Muscle of leg (tissue), 3 donors: ENCODE measurements at regions not wholly inside any gene's neighbourhood (a gene's known extent, or its start where the extent isn't known, plus 50 kb on each side); places are given as distances from the start of the nearest gene placed in this dataset.

Experiments
- DNase-seq: peaks from one replicate; pipeline ENCODE4 v3.0.0; 2013
- H3K27ac ChIP-seq: one replicate; pipeline ENCODE4 v1.5.1; 2013; ENCODE audit warnings: mild to moderate bottlenecking, low read length, control low read depth
- H3K27me3 ChIP-seq: one replicate; pipeline ENCODE4 v1.6.1; 2013; ENCODE audit warnings: low read length; ENCODE audit not compliant: control insufficient read depth, insufficient read depth
- H3K36me3 ChIP-seq: one replicate; pipeline ENCODE4 v1.6.1; 2013; ENCODE audit warnings: low read length; ENCODE audit not compliant: control insufficient read depth, insufficient read depth
- H3K4me1 ChIP-seq: one replicate; pipeline ENCODE4 v1.6.1; 2013; ENCODE audit warnings: low read length; ENCODE audit not compliant: control insufficient read depth, insufficient read depth
- H3K4me3 ChIP-seq: one replicate; pipeline ENCODE4 v1.5.1; 2013; ENCODE audit warnings: low read length, control low read depth
- H3K9me3 ChIP-seq: replicated peaks from 2 replicates; pipeline ENCODE4 v1.6.1; 2013; ENCODE audit warnings: low read depth, low read length; ENCODE audit not compliant: control insufficient read depth
- WGBS: methylation state at CpG from one replicate; pipeline ENCODE4 v1.1.5; 2013; ENCODE audit warnings: missing lambda C conversion rate; ENCODE audit not compliant: insufficient coverage; 5-methylcytosine and 5-hydroxymethylcytosine counted together

DNA sequence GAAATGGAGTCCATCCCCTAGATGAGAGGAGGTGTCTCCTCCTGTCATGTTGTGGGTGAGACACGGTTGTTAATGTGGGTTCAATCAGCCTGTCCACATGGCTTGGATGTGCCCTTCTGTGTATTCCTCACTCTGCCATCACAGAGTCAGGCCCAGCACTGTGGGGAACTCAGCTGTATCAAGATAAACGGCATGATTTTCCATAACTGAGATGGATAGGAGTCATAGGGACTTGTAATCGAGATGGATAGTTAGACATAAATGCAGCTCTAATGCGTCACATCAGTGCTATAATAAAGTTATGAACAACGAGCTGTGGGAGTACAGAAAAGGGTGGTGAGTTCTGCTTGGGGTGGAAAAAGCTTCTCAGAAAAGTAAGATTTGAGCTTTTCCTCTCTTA lies 152.9 kb downstream of the RWDD3 start:
- WGBS: 87% methylated on average over 4 of the region's 5 CpGs
- no peak for DNase-seq
- H3K9me3 ChIP-seq: no peaks in the 10 kb centered on the region
- H3K27ac ChIP-seq: no peak overlapping the region
- no peaks in the 10 kb centered on the region for H3K4me1 ChIP-seq
- H3K27me3 ChIP-seq: no peaks in the 10 kb centered on the region
- no peaks in the 10 kb centered on the region for H3K36me3 ChIP-seq
- no peak overlapping the region for H3K4me3 ChIP-seq

DNA sequence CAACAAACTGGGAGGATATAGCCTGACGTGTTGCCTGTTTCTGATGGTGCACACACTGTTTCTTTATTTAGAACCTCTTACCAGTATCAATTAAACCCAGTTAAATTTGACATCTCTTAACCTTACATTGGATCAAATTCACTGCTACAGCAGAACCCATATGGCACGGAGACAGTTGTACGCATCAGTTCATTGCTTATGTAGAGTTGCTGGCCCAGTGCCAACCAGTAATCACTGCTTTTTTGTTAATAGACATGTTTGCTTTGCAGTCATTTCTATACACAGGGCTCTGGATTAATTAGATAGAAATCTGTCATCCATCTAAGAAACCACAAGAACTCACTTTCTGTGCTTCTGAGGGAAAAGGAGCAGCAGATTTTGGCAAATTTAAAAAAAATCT lies 154.0 kb downstream of the RWDD3 start:
- Histone ChIP-seq H3K27me3 (no peaks in the 10 kb centered on the region), H3K36me3 (no peaks in the 10 kb centered on the region), H3K9me3 (no peaks in the 10 kb centered on the region), H3K27ac (no peak overlapping the region), H3K4me3 (no peak overlapping the region), H3K4me1 (no peaks in the 10 kb centered on the region)
- DNase-seq: no peak
- WGBS: no CpG with 5 or more reads among the region's 3 CpGs

DNA sequence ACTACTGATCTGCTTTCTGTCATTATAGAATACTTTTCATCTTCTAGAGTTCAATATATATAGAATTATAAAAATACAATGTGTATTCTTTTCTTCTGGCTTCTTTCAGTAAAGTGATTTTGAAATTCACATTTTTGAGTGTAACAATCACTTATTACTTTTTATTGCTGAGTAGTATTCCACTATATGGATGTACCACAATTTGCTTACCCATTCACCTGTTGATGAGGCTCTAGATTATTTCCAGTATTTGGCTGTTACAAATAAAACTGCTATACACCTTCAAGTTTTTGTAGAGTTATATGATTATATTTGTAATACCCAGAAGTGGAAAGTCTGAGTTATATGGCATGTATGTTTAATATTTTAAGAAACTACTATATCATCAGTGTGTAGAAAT lies 159.4 kb downstream of the RWDD3 start:
- Histone ChIP-seq H3K4me3 (no peak overlapping the region), H3K36me3 (no peaks in the 10 kb centered on the region), H3K27me3 (no peaks in the 10 kb centered on the region), H3K9me3 (no peaks in the 10 kb centered on the region), H3K4me1 (no peaks in the 10 kb centered on the region), H3K27ac (no peak overlapping the region)
- no peak for DNase-seq

DNA sequence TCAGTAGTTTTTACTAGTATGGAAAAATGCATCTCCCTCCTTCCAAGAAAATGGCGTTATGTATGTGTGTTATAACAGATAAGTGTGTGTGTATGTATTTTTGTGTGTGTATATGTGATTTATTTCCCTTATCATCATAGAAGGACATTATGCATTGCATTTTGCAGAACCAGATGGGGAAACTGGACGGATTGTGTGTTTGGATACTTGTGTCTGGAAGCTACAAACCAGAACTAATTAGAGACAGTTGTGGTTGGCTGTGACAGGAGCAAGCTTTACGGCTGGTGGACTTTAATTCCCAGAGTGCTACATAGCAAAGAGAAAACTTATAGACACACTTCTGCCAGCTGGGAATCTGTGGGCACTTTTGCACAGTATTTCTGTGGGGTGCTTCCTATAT lies 162.5 kb downstream of the RWDD3 start:
- no peak for DNase-seq
- no peaks in the 10 kb centered on the region for H3K36me3 ChIP-seq
- H3K27me3 ChIP-seq: no peaks in the 10 kb centered on the region
- WGBS: no CpG with 5 or more reads among the region's 3 CpGs
- H3K4me3 ChIP-seq: no peak overlapping the region
- no peaks in the 10 kb centered on the region for H3K4me1 ChIP-seq
- no peaks in the 10 kb centered on the region for H3K9me3 ChIP-seq
- no peak overlapping the region for H3K27ac ChIP-seq

DNA sequence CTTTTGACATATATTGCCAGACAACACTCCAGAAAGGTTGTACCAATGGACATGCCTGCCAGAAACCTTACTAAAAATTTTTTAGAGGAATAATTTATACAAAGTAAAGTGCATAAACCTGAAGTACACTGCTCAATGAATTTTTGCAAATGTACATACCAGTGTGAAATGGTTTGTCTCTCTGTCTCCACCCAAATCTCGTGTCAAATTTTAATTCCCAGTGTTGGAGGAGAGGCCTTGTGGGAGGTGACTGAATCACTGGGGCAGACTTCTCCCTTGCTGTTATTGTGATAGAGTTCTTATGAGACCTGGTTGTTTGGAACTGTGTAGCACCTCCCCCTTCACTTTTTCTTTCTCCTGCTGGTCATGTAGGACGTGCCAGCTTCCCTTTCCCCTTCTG lies 168.8 kb downstream of the RWDD3 start:
- no CpG with 5 or more reads among the region's 2 CpGs for WGBS
- no peak overlapping the region for H3K4me3 ChIP-seq
- H3K9me3 ChIP-seq: no peaks in the 10 kb centered on the region
- no peaks in the 10 kb centered on the region for H3K27me3 ChIP-seq
- no peak for DNase-seq
- H3K4me1 ChIP-seq: no peaks in the 10 kb centered on the region
- H3K36me3 ChIP-seq: no peaks in the 10 kb centered on the region
- H3K27ac ChIP-seq: no peak overlapping the region

DNA sequence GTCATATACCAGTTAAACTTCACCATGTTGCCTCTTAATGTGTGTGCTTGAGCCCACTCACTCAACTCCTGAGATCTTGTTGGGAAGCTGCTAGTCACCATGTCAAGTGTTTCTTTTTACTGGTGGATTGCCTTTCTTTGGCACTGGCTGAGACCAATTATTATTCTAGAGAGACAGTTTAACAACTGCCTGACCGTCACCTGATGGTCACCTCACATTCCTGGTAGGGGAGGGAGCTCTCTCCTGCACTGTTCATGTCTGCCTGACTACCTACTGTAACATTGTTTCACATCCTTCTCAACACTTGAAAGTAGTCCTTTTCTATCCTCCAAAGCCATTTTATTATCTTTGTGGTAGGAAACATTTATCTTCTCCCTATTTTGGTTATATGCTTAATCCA lies 172.3 kb downstream of the RWDD3 start:
- Histone ChIP-seq H3K36me3 (no peaks in the 10 kb centered on the region), H3K4me3 (no peak overlapping the region), H3K9me3 (no peaks in the 10 kb centered on the region), H3K27ac (no peak overlapping the region), H3K4me1 (no peaks in the 10 kb centered on the region), H3K27me3 (no peaks in the 10 kb centered on the region)
- no CpG with 5 or more reads among the region's 1 CpG for WGBS
- no peak for DNase-seq

DNA sequence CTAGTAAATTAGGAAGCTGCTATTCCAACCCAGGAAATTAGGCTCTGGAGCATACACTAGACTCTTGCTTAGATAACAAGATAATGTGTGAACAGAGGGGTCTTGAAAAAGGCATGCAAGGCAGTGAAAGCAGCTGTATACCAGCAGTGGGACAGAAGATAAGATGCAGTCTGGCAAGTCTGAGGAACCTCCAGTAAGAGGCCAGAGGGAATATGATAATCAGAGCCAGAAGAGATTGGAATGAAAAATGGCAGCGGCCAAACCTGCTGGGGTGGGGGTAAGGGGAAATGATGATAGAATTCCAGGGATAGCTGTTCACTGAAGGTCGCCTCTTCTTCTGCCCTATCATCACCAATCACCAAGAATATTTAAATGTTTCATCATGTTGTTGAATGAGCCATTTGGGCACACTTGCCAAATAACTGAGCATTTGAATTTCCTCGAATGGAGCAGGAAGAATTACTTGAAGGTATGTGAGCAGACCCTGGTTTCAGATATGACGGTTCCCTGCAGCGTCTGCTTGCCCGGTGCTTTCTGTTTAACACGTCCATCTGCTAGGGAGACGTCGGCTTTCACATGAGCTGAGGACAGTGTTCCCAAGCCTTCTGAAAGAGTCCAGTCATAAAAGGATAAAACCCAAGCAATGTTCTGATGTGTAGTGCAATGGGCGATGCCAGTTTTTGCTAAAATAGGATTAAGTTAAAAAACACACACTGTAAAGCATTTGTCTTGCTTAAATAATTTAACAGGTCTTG lies 173.3 kb downstream of the RWDD3 start:
- WGBS: 12% methylated on average over 6 of the region's 10 CpGs
- H3K27ac ChIP-seq: no peak overlapping the region
- no peaks in the 10 kb centered on the region for H3K27me3 ChIP-seq
- no peak overlapping the region for H3K4me3 ChIP-seq
- DNase-seq: no peak
- no peaks in the 10 kb centered on the region for H3K4me1 ChIP-seq
- H3K9me3 ChIP-seq: no peaks in the 10 kb centered on the region
- no peaks in the 10 kb centered on the region for H3K36me3 ChIP-seq

DNA sequence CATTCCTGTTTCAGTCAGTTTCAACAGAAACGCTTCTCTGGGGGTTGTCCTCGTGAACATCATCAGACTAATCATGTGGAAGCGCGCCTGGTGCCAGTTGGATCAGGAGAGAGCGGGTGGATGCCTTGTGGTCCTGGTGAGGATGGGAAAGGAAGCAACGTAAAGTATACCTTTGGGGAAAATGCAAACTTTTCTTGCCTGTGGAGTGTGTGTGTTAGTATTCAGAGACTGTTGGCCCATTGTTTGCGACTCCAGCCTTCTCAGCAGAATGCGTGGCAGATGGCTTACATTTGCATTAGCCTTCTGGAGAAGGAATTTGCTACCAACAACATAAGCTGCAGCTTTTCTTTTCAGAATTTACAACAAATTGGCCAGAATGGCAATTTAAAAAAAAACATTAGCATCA lies 173.9 kb downstream of the RWDD3 start:
- Histone ChIP-seq H3K27ac (no peak overlapping the region), H3K4me1 (no peaks in the 10 kb centered on the region), H3K36me3 (no peaks in the 10 kb centered on the region), H3K9me3 (no peaks in the 10 kb centered on the region), H3K27me3 (no peaks in the 10 kb centered on the region), H3K4me3 (no peak overlapping the region)
- no CpG with 5 or more reads among the region's 8 CpGs for WGBS
- DNase-seq: peak; percentile 88

DNA sequence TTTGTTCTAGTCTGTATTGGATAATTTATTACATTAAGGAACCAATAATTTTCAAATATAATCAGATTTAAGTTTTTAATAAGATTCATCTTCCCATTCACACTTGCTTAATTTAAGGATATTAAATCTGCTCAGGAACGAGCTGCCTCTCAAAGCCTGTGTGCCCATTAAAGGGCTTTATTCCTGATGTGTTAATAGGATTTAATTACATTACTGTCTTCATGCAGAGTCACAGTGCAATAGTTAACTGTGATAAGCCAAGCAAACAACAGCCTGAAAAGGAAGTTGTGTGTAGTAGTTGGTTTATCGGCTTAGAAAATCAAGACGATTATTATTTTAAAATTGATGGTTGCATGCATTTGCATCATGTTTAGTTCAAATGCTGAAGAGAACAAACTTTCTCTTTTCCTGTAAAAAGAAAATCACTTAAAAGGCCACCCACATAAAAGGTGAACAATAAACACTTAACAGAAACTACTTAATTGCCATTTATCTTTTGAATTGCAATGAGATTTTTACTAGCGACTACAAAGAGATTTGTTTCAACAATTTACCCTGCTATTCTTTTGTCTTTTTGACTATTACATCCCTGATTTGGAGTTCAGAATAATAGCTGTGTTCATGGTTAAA lies 174.6 kb downstream of the RWDD3 start:
- no peak overlapping the region for H3K4me3 ChIP-seq
- DNase-seq: no peak
- H3K36me3 ChIP-seq: no peaks in the 10 kb centered on the region
- H3K9me3 ChIP-seq: no peaks in the 10 kb centered on the region
- H3K27me3 ChIP-seq: no peaks in the 10 kb centered on the region
- no peaks in the 10 kb centered on the region for H3K4me1 ChIP-seq
- no CpG with 5 or more reads among the region's 4 CpGs for WGBS
- no peak overlapping the region for H3K27ac ChIP-seq

DNA sequence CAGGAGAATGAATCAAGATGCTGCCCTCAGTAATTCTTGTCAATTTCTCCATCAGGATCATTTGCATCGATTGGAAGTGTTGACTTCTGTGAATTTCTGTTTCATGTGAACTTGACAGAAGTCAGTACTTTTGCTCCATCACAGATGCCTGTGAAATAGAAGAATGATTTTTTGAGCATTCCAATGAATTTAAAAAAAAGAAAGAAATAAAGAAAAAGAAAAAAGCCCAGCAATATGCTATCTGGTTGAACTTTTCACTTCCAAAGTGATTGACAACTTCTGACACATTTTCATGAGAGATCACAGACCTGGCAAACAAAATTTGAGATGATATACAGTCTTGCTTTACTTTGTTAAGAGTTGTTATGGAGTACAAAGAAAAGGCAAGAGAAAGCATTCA lies 175.3 kb downstream of the RWDD3 start:
- no CpG with 5 or more reads among the region's 1 CpG for WGBS
- Histone ChIP-seq H3K27ac (no peak overlapping the region), H3K4me1 (no peaks in the 10 kb centered on the region), H3K36me3 (no peaks in the 10 kb centered on the region), H3K27me3 (no peaks in the 10 kb centered on the region), H3K4me3 (no peak overlapping the region), H3K9me3 (no peaks in the 10 kb centered on the region)
- DNase-seq: no peak

DNA sequence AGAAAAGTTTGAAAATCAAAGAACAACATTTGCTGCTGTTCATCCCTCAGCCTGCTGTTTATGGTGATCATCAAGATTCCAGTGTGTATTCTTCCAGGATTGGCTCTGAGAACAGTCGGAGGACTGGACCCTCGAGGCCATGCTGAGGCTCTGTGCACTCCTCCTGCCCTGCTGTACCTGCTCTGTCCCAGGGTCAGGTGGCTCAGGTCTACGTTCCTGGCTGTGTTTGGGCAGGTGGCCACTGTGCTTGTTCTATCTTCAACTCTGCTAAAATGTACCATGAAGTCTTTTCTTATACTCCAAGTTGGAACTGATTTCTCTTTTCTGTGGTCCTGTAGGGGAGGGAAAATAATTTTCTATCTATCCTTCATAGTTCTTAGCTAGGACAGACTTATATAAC lies 175.9 kb downstream of the RWDD3 start:
- 59% methylated on average over 3 of the region's 3 CpGs for WGBS
- Histone ChIP-seq H3K27ac (no peak overlapping the region), H3K4me1 (no peaks in the 10 kb centered on the region), H3K9me3 (no peaks in the 10 kb centered on the region), H3K36me3 (no peaks in the 10 kb centered on the region), H3K4me3 (no peak overlapping the region), H3K27me3 (no peaks in the 10 kb centered on the region)
- DNase-seq: no peak
